H1 (cell line): ENCODE measurements at regions not wholly inside any gene's neighbourhood (a gene's known extent, or its start where the extent isn't known, plus 50 kb on each side); places are given as distances from the start of the nearest gene placed in this dataset.
A peak's percentile ranks its signal among the peaks of the same experiment; 100 is the strongest.

ENCODE experiments used
- CHD7 ChIP-seq: fragments of 300-600 bp; sonication (generic); IDR thresholded peaks from 2 replicates; pipeline ENCODE4 v1.7.1; 2012; ENCODE audit warnings: low read length, moderate library complexity, mild to moderate bottlenecking, inconsistent platforms; ENCODE audit not compliant: insufficient replicate concordance
- JUN ChIP-seq: IDR thresholded peaks from 2 replicates; pipeline ENCODE4 v1.6.1; 2011; ENCODE audit warnings: low read depth, mild to moderate bottlenecking, improper control_type of control experiment, low read length
- TEAD4 ChIP-seq: IDR thresholded peaks from 2 replicates; pipeline ENCODE4 v1.6.1; 2012; ENCODE audit warnings: low read depth, low read length, inconsistent platforms, mixed read lengths
- TF ChIP-seq, protein P1 (sequence below): IDR thresholded peaks from 2 replicates; pipeline ENCODE4 v1.6.1; 2012; ENCODE audit warnings: inconsistent platforms

DNA sequence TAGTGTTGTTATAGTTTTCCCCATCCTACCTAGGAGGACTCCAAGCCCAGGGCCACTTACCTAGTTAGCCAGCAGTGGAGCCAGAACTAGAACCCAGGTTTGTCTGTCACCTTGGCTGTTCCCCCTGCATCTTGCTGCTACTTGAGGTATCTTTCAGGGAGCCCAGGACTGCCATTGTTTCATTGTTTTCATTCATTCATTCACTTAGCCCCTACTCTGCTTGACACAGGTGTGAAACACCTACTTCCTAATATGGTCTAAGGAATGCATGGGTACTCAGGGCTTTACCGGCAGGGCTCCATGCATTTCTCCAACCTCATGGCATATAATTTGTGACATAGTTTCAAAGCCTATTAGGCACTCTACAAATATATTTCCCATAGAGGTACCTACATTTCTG, 266.6 kb upstream of the TPM1 start (continued):
- TF ChIP-seq CHD7 = no peak
- TF ChIP-seq, protein P1, sequence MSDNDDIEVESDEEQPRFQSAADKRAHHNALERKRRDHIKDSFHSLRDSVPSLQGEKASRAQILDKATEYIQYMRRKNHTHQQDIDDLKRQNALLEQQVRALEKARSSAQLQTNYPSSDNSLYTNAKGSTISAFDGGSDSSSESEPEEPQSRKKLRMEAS = peak; percentile 58; the same call in 1 of the 2 replicates
- 0 out of 2 replicates have a peak, but pooled peaks have one; percentile 21 for TF ChIP-seq TEAD4
- no peak for TF ChIP-seq JUN
- TF ChIP-seq, all 59 proteins: peak for 4
